ENCODE measurements at regions not wholly inside any gene's neighbourhood (a gene's known extent, or its start where the extent isn't known, plus 50 kb on each side); places are given as distances from the start of the nearest gene placed in this dataset.

GRCh38 chr9:108759399-108759798 lies 96.4 kb downstream of the ACTL7B start:
- H3K27me3 ChIP-seq, result no peaks in the 10 kb centered on the region
- TF ChIP-seq CTCF (IDR thresholded peaks at IDR 0.05) (no peak), POLR2A (IDR thresholded peaks at IDR 0.05) (no peak)
- H3K27ac ChIP-seq, result no peak overlapping the region
- DNase-seq, result no peak
- ATAC-seq, result no peak
- no peaks in the 10 kb centered on the region for H3K4me1 ChIP-seq
- no peak overlapping the region for H3K4me3 ChIP-seq
- H3K36me3 ChIP-seq, result no peaks in the 10 kb centered on the region
- intact Hi-C loops (cut with DNase I), result no loop called here
- no peaks in the 10 kb centered on the region for H3K9me3 ChIP-seq
- 38% methylated on average over 2 of the region's 3 CpGs for WGBS (ENCODE audit: insufficient coverage, low coverage, low lambda C conversion rate, missing lambda C conversion rate)

- H3K4me3 ChIP-seq, result no peak overlapping the region
- H3K4me1 ChIP-seq, result no peaks in the 10 kb centered on the region
- 42% methylated on average over 3 of the region's 3 CpGs for WGBS (ENCODE audit: insufficient coverage, low coverage, low lambda C conversion rate, missing lambda C conversion rate)
- no peaks in the 10 kb centered on the region for H3K36me3 ChIP-seq
- no peak for DNase-seq
- H3K27ac ChIP-seq, result no peak overlapping the region
- no peaks in the 10 kb centered on the region for H3K27me3 ChIP-seq
- no peaks in the 10 kb centered on the region for H3K9me3 ChIP-seq
- ATAC-seq, result no peak
- TF ChIP-seq CTCF (IDR thresholded peaks at IDR 0.05) (peak in 2 of 4 donors; percentile 6 to 8), POLR2A (IDR thresholded peaks at IDR 0.05) (no peak)
- intact Hi-C loops (cut with DNase I), result no loop called here
These were observed 98.9 kb downstream of the ACTL7B start for GRCh38 chr9:108756746-108757490.

- intact Hi-C loops (cut with DNase I), result no loop called here
- H3K27me3 ChIP-seq, result no peaks in the 10 kb centered on the region
- DNase-seq (no peak), ATAC-seq (no peak)
- no peak overlapping the region for H3K27ac ChIP-seq
- no peaks in the 10 kb centered on the region for H3K4me1 ChIP-seq
- no peak overlapping the region for H3K4me3 ChIP-seq
- 69% methylated on average over 3 of the region's 3 CpGs for WGBS (ENCODE audit: insufficient coverage, low coverage, low lambda C conversion rate, missing lambda C conversion rate)
- TF ChIP-seq CTCF (IDR thresholded peaks at IDR 0.05), result no peak
- TF ChIP-seq POLR2A (IDR thresholded peaks at IDR 0.05), result no peak
- no peaks in the 10 kb centered on the region for H3K9me3 ChIP-seq
- no peaks in the 10 kb centered on the region for H3K36me3 ChIP-seq
These were observed 99.8 kb downstream of the ACTL7B start for GRCh38 chr9:108755979-108756378.

GRCh38 chr9:108751369-108751768 lies 104.4 kb downstream of the ACTL7B start:
- Histone ChIP-seq H3K27me3 (no peaks in the 10 kb centered on the region), H3K9me3 (no peaks in the 10 kb centered on the region), H3K4me1 (peaks cover 0 to 9% (median 0%) of the 10 kb centered on the region in 4 donors), H3K4me3 (no peak overlapping the region), H3K36me3 (no peaks in the 10 kb centered on the region), H3K27ac (no peak overlapping the region)
- ATAC-seq (no peak), DNase-seq (no peak)
- TF ChIP-seq POLR2A (IDR thresholded peaks at IDR 0.05), result no peak
- no peak for TF ChIP-seq CTCF (IDR thresholded peaks at IDR 0.05)
- intact Hi-C loops (cut with DNase I), result no loop called here

Measured in right lobe of liver (tissue), 6 donors.